IMR-90 (cell line): ENCODE measurements at regions not wholly inside any gene's neighbourhood (a gene's known extent, or its start where the extent isn't known, plus 50 kb on each side); places are given as distances from the start of the nearest gene placed in this dataset.
"Not testable (repeated sequence)": the region's sequence is repeated elsewhere in the genome, so short reads cannot be mapped to it uniquely, and the experiment has no call there.

Experiments used
- ATAC-seq: fragments of 200-7000 bp; cut with Tn5 transposase; 2 replicates; pipeline ENCODE4 v1.9.1; 2020; ENCODE audit warnings: low read depth, mild to moderate bottlenecking, moderate library complexity
- BruUV-seq: library from RNA; stranded (reverse); fragments of 400-500 nt; replicated peaks from 2 replicates; lab custom pipeline; 2021; lab: Mats Ljungman, UMichigan
- CTCF ChIA-PET: fragments of 300-600 bp; formaldehyde crosslinking; extraction: SDS; loops from one replicate; lab custom pipeline; 2021; ENCODE audit warnings: antibody characterized with exemption; lab: Yijun Ruan, JAX
- POLR2A ChIA-PET: fragments of 300-600 bp; sonication (Branson Sonifier 250); formaldehyde crosslinking; loops from one replicate; lab custom pipeline; 2022; ENCODE audit warnings: antibody characterized with exemption; ENCODE audit not compliant: unreplicated experiment; lab: Charles Lee
- DNase-seq: peaks from one replicate; pipeline ENCODE4 v3.0.0; 2013
- H2AFZ ChIP-seq: replicated peaks from 2 replicates; pipeline ENCODE3; 2013; ENCODE audit warnings: low read length, mild to moderate bottlenecking; ENCODE audit not compliant: poor library complexity
- H2AK5ac ChIP-seq: 2 replicates; pipeline ENCODE4 v1.6.1; 2013; ENCODE audit warnings: low read depth, low read length, inconsistent platforms
- H2AK9ac ChIP-seq: replicated peaks from 2 replicates; pipeline ENCODE3; 2013; ENCODE audit warnings: mild to moderate bottlenecking, low read depth, low read length, moderate library complexity; ENCODE audit not compliant: poor library complexity
- H2BK120ac ChIP-seq: 2 replicates; pipeline ENCODE4 v1.6.1; 2013; ENCODE audit warnings: low read depth, low read length, inconsistent platforms
- H2BK15ac ChIP-seq: 3 replicates; pipeline ENCODE4 v1.6.1; 2013; ENCODE audit warnings: low read depth, low read length, inconsistent platforms
- H2BK20ac ChIP-seq: 2 replicates; pipeline ENCODE4 v1.6.1; 2013; ENCODE audit warnings: low read depth, mild to moderate bottlenecking, inconsistent platforms, low read length, moderate library complexity
- H2BK5ac ChIP-seq: 2 replicates; pipeline ENCODE4 v1.6.1; 2013; ENCODE audit warnings: mild to moderate bottlenecking, low read depth, low read length, inconsistent platforms; ENCODE audit not compliant: poor library complexity, severe bottlenecking
- H3K14ac ChIP-seq: replicated peaks from 2 replicates; pipeline ENCODE4 v1.6.1; 2013; ENCODE audit warnings: low read depth, low read length, inconsistent platforms
- H3K18ac ChIP-seq: 2 replicates; pipeline ENCODE4 v1.6.1; 2013; ENCODE audit warnings: low read depth, low read length, control low read depth
- H3K23ac ChIP-seq: 2 replicates; pipeline ENCODE4 v1.6.1; 2013; ENCODE audit warnings: low read depth, low read length, inconsistent platforms
- H3K27ac ChIP-seq: 2 replicates; pipeline ENCODE4 v1.5.1; 2013; ENCODE audit warnings: mild to moderate bottlenecking, control low read depth, low read length; ENCODE audit not compliant: insufficient read depth
- H3K27me3 ChIP-seq: 2 replicates; pipeline ENCODE4 v1.6.1; 2013; ENCODE audit warnings: low read length; ENCODE audit not compliant: control insufficient read depth, insufficient read depth
- H3K36me3 ChIP-seq: 2 replicates; pipeline ENCODE4 v1.6.1; 2013; ENCODE audit warnings: low read length, mixed read lengths; ENCODE audit not compliant: control insufficient read depth, insufficient read depth
- H3K4ac ChIP-seq: 2 replicates; pipeline ENCODE4 v1.6.1; 2013; ENCODE audit warnings: low read depth, low read length, inconsistent platforms
- H3K4me1 ChIP-seq: 2 replicates; pipeline ENCODE4 v1.6.1; 2013; ENCODE audit warnings: low read length, mixed read lengths; ENCODE audit not compliant: control insufficient read depth, insufficient read depth
- H3K4me2 ChIP-seq: 2 replicates; pipeline ENCODE4 v1.6.1; 2013; ENCODE audit warnings: low read depth, mild to moderate bottlenecking, control low read depth, low read length, moderate library complexity
- H3K4me3 ChIP-seq: 2 replicates; pipeline ENCODE4 v1.5.1; 2013; ENCODE audit warnings: low read depth, mild to moderate bottlenecking, control low read depth, low read length, moderate library complexity; ENCODE audit not compliant: insufficient read depth
- H3K56ac ChIP-seq: 2 replicates; pipeline ENCODE4 v1.6.1; 2013; ENCODE audit warnings: low read length, inconsistent platforms; ENCODE audit not compliant: insufficient read depth; ENCODE audit errors: extremely low read depth
- H3K79me1 ChIP-seq, 2 experiments: 2 replicates each; pipeline ENCODE4 v1.6.1; 2013; ENCODE audit warnings: low read length in 2 of 2, inconsistent platforms in 1 of 2, low read depth in 1 of 2
- H3K9ac ChIP-seq: 2 replicates; pipeline ENCODE4 v1.6.1; 2013; ENCODE audit warnings: low read depth, low read length, control low read depth
- H3K9me1 ChIP-seq: 2 replicates; pipeline ENCODE4 v1.6.1; 2013; ENCODE audit warnings: low read length, inconsistent platforms; ENCODE audit not compliant: insufficient read depth
- H3K9me3 ChIP-seq: 2 replicates; pipeline ENCODE4 v1.6.1; 2013; ENCODE audit warnings: low read length; ENCODE audit not compliant: control insufficient read depth, insufficient read depth
- H4K20me1 ChIP-seq: 2 replicates; pipeline ENCODE4 v1.6.1; 2013; ENCODE audit warnings: low read length, inconsistent platforms; ENCODE audit not compliant: insufficient read depth
- H4K5ac ChIP-seq: 2 replicates; pipeline ENCODE4 v1.6.1; 2013; ENCODE audit warnings: mild to moderate bottlenecking, low read depth, low read length, control low read depth
- H4K8ac ChIP-seq, 2 experiments: 2 replicates each; pipeline ENCODE4 v1.6.1; 2013; ENCODE audit warnings: low read depth in 2 of 2, low read length in 2 of 2, control low read depth in 1 of 2, inconsistent platforms in 1 of 2
- H4K91ac ChIP-seq: 2 replicates; pipeline ENCODE4 v1.6.1; 2013; ENCODE audit warnings: low read depth, low read length, inconsistent platforms; ENCODE audit not compliant: insufficient read depth
- CHD1 ChIP-seq: IDR thresholded peaks from 2 replicates; pipeline ENCODE4 v1.6.1; 2012; ENCODE audit warnings: low read depth, low read length, improper control_type of control experiment
- RFX5 ChIP-seq: IDR thresholded peaks from 2 replicates; pipeline ENCODE4 v1.8.0; 2012; ENCODE audit warnings: low read depth, mild to moderate bottlenecking, low read length, moderate library complexity
- WGBS, 2 experiments: methylation state at CpG; one replicate each; pipeline versions ENCODE4 v1.1.5 to v1.1.7; 2013; ENCODE audit warnings: missing lambda C conversion rate in 2 of 2; ENCODE audit not compliant: insufficient read length in 1 of 2; ENCODE audit errors: extremely low coverage in 2 of 2; 5-methylcytosine and 5-hydroxymethylcytosine counted together
- dilution Hi-C: fragments of 300-500 bp; cut with HindIII; formaldehyde crosslinking; loops from one replicate; pipeline ENCODE4 v1.14.3; 2018; ENCODE audit warnings: low sequenced_read_pairs; ENCODE audit not compliant: unreplicated experiment
- in situ Hi-C: fragments of 300-500 bp; cut with MboI; formaldehyde crosslinking; loops from 3 replicates; pipeline ENCODE4 v1.14.3; 2019; ENCODE audit warnings: low sequenced_read_pairs, inconsistent platforms, mixed read lengths
- intact Hi-C: fragments of 100-400 bp; cut with micrococcal nuclease; formaldehyde crosslinking; loops from 2 replicates; pipeline ENCODE4 v1.10.0; 2022
- TF ChIP-seq, protein P1 (sequence below): fragments of 150-350 bp; IDR thresholded peaks from 2 replicates; pipeline ENCODE4 v1.6.1; 2016; ENCODE audit warnings: low read depth, mild to moderate bottlenecking, low read length, moderate library complexity, borderline replicate concordance

- Histone ChIP-seq H3K56ac (no peak overlapping the region), H3K79me1 (no peaks in the 10 kb centered on the region), H3K27me3 (no peaks in the 10 kb centered on the region), H2BK120ac (no peak overlapping the region), H2BK15ac (no peak overlapping the region), H4K91ac (no peak overlapping the region), H2AFZ (no peak overlapping the region), H4K8ac (no peak overlapping the region), H3K9me1 (no peaks in the 10 kb centered on the region), H2BK5ac (no peak overlapping the region), H3K23ac (no peak overlapping the region), H3K9ac (no peak overlapping the region), H4K20me1 (no peaks in the 10 kb centered on the region), H3K27ac (no peak overlapping the region), H3K9me3 (no peaks in the 10 kb centered on the region), H2AK9ac (no peak overlapping the region), H2BK20ac (no peak overlapping the region), H3K4me3 (no peak overlapping the region), H3K14ac (no peak overlapping the region), H3K4me2 (no peak overlapping the region), H3K36me3 (no peaks in the 10 kb centered on the region), H4K5ac (no peak overlapping the region), H3K18ac (no peak overlapping the region), H2AK5ac (no peak overlapping the region), H3K4ac (no peak overlapping the region), H3K4me1 (peaks cover 4% of the 10 kb centered on the region)
- no TSS peak for BruUV-seq
- TF ChIP-seq, protein P1, sequence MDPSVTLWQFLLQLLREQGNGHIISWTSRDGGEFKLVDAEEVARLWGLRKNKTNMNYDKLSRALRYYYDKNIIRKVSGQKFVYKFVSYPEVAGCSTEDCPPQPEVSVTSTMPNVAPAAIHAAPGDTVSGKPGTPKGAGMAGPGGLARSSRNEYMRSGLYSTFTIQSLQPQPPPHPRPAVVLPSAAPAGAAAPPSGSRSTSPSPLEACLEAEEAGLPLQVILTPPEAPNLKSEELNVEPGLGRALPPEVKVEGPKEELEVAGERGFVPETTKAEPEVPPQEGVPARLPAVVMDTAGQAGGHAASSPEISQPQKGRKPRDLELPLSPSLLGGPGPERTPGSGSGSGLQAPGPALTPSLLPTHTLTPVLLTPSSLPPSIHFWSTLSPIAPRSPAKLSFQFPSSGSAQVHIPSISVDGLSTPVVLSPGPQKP, result no peak
- TF ChIP-seq RFX5 (no peak), CHD1 (no peak)
- ATAC-seq, result no peak
- in situ Hi-C loops, result no loop called here
- no peak for DNase-seq
- no CpG with 5 or more reads among the region's 2 CpGs for WGBS, 2 experiments
- POLR2A ChIA-PET, result no interaction called here
- intact Hi-C loops, result no loop called here
- dilution Hi-C loops, result no loop called here
- CTCF ChIA-PET, result no interaction called here
Observed at GRCh38 chr20:54351371-54352136, 123.8 kb upstream of the DOK5 start.

DNA sequence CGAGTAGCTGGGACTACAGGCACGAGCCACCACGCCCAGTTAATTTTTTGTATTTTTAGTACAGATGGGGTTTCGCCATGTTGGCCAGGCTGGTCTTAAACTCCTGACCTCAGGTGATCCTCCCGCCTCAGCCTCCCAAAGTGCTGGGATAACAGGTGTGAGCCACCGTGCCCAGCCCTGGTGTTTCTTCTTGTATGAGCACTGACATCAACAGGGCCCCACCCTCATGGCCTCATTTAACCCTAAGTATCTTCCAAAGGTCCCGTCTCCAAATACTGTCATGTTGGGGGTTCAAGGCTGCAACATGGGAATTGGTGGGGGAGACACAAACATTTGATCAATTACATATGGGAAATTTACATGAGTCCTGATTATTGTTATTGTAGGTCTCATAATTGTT lies 122.9 kb upstream of the DOK5 start:
- H3K4ac ChIP-seq, H2BK120ac ChIP-seq, H3K9ac ChIP-seq, H2BK20ac ChIP-seq, H2AK9ac ChIP-seq, DNase-seq, H3K18ac ChIP-seq, CTCF ChIA-PET, dilution Hi-C loops, H3K23ac ChIP-seq, H2AFZ ChIP-seq, BruUV-seq, H3K27ac ChIP-seq, H3K4me3 ChIP-seq, H3K56ac ChIP-seq, H3K36me3 ChIP-seq, H4K20me1 ChIP-seq, H3K9me3 ChIP-seq, H2BK15ac ChIP-seq, H3K4me2 ChIP-seq, in situ Hi-C loops, H4K5ac ChIP-seq, POLR2A ChIA-PET, H2AK5ac ChIP-seq, intact Hi-C loops, H3K14ac ChIP-seq, H3K79me1 ChIP-seq, H3K9me1 ChIP-seq, H4K8ac ChIP-seq, H4K91ac ChIP-seq, H3K27me3 ChIP-seq, ATAC-seq, H3K4me1 ChIP-seq, H2BK5ac ChIP-seq: not testable (repeated sequence)
- WGBS, 2 experiments, result 89% methylated on average over 3 of the region's 7 CpGs; no CpG with 5 or more reads in 1 of the 2 experiments
